GM10266 (cell line): ENCODE measurements at regions not wholly inside any gene's neighbourhood (a gene's known extent, or its start where the extent isn't known, plus 50 kb on each side); places are given as distances from the start of the nearest gene placed in this dataset.

Experiments used
- DNase-seq: peaks from one replicate; pipeline ENCODE4 v3.0.0; 2012; ENCODE audit errors: extremely low spot score
- CTCF ChIP-seq: IDR thresholded peaks from 2 replicates; pipeline ENCODE4 v1.5.1; 2012; ENCODE audit warnings: mild to moderate bottlenecking, low read depth; ENCODE audit not compliant: control insufficient read depth, insufficient read depth; ENCODE audit errors: missing control alignments

DNA sequence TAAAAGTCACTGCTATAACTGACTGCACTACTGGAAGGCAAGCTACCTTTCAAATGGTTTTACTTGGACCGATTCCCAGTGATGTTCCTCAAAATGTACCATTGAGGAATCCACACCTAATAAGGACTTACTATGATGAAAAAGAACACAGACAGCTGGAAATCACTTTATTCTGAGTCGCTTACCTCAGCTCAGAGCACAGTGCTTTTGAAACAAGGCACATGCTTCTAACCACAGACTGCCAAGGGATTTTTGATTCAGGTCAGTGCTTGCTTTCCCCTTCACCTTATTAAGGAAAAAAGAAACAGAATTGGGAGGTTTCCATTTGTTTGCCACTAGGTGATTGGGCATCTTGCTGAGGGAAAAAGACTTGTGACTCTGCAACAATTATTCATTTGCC lies 707.5 kb upstream of the FSHR start:
- no peak for DNase-seq
- TF ChIP-seq CTCF: no peak

GRCh38 chr2:49860834-49861233 lies 706.5 kb upstream of the FSHR start:
- no peak for TF ChIP-seq CTCF
- DNase-seq: no peak

DNA sequence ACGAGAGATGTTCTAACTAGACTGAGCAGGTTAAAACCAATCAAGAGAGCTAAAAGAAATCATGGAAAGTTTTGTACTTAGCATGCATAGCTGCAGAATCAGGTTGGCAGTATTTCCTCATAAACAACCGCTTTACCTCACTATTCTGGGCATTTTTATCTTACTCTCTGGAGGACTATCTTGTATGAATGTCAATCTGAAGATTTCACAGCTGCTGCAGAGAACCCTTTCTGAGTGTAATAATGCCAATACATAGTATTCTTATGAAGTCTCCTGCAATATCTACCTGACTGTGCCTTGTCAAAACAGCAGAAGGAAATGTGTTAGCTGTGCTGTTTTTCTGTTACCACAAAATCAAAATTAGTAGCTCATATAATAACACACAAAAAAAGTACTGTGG lies 705.9 kb upstream of the FSHR start:
- no peak for DNase-seq
- TF ChIP-seq CTCF: no peak

DNA sequence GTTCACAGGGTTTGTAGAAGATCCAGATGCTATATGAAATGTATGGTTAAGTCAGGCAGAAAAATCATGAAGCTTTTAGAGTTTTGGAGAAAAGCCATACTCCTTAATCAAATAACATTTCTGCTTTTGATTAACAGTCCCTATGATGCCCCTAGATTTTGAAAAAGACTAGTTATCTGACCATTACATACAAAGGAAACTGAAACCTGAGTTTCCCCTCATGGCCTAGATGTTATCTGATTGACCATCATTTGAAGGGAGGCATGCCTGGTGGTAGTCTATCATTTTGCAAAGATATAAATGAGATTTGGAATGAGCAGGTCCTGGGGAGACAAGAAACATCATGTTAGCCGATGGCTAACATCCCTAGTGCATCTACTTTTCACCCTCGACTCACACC lies 704.3 kb upstream of the FSHR start:
- no peak for TF ChIP-seq CTCF
- DNase-seq: no peak

DNA sequence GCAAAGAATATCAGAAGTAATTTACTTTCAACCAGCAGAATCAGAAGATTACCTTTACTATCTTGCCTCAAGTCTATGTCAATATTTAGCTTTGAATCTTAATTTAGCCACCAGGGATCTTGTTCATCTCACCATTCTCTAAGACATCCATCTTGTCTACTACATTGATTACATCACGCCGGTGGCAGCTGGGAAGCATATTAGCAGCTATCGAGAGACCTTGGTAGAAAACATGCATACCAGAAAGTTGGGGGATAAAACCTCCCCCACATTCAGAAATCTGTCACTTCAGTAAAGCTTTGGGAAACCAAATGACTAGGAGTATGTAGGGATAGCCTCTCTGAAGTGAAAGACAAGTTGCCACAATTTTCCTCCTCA lies 703.8 kb upstream of the FSHR start:
- DNase-seq: no peak
- no peak for TF ChIP-seq CTCF

GRCh38 chr2:49857371-49858112 lies 703.2 kb upstream of the FSHR start:
- no peak for DNase-seq
- TF ChIP-seq CTCF: no peak

DNA sequence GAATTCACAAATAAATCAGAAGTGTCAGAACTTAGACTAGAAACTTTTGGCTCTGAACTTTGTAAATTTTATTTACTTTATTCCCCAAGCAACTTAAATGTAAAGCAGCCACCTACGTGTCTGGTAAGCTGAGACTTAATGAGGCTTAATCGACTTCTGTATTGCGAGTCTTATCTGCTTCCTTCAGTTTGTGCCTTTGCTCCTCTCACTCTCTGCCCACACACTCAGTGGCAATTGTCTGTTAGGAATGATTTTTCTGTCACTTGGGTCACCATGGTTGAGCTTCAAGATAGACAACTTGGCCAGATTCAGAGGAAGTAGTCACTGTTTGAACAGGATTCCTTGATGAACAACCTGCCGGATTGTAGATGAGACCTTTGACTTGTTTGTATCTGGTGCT lies 691.4 kb upstream of the FSHR start:
- DNase-seq: no peak
- TF ChIP-seq CTCF: no peak
